SK-N-SH treated with all-trans-retinoic acid at 6 μM for 48 hours (cell line): ENCODE measurements at regions not wholly inside any gene's neighbourhood (a gene's known extent, or its start where the extent isn't known, plus 50 kb on each side); places are given as distances from the start of the nearest gene placed in this dataset.

Source experiments
- ATAC-seq: fragments of 200-7000 bp; cut with Tn5 transposase; 3 replicates; pipeline ENCODE4 v1.9.1; 2020; ENCODE audit warnings: mild to moderate bottlenecking, moderate library complexity
- ARNTL ChIP-seq: fragments of 450-650 bp; formaldehyde crosslinking; IDR thresholded peaks from 2 replicates; pipeline ENCODE4 v1.5.0; 2020; ENCODE audit warnings: low read depth, mild to moderate bottlenecking, moderate library complexity, borderline replicate concordance
- CSDC2 ChIP-seq: fragments of 250-450 bp; sonication (Bioruptor Pico); IDR thresholded peaks from 2 replicates; pipeline ENCODE4 v1.5.0; 2020; ENCODE audit warnings: mild to moderate bottlenecking, moderate library complexity
- ISL1 ChIP-seq: fragments of 250-450 bp; sonication (Bioruptor Pico); IDR thresholded peaks from 2 replicates; pipeline ENCODE4 v2.1.2; 2022; ENCODE audit warnings: mild to moderate bottlenecking, moderate library complexity
- OSR1 ChIP-seq: fragments of 250-450 bp; sonication (Bioruptor Pico); IDR thresholded peaks from 2 replicates; pipeline ENCODE4 v1.8.0; 2022; ENCODE audit warnings: moderate library complexity, mild to moderate bottlenecking, inconsistent platforms
- SNAI2 ChIP-seq: fragments of 250-450 bp; sonication (Bioruptor Pico); IDR thresholded peaks from 2 replicates; pipeline ENCODE4 v1.5.0; 2020; ENCODE audit warnings: mild to moderate bottlenecking, moderate library complexity
- TOX ChIP-seq: fragments of 250-450 bp; sonication (Bioruptor Pico); IDR thresholded peaks from 2 replicates; pipeline ENCODE4 v1.8.0; 2021; ENCODE audit warnings: mild to moderate bottlenecking, moderate library complexity, borderline replicate concordance
- TSHZ2 ChIP-seq: fragments of 250-450 bp; sonication (Bioruptor Pico); IDR thresholded peaks from 2 replicates; pipeline ENCODE4 v1.5.0; 2020; ENCODE audit warnings: mild to moderate bottlenecking, moderate library complexity
- ZC3H10 ChIP-seq: fragments of 250-450 bp; sonication (Bioruptor Pico); IDR thresholded peaks from 2 replicates; pipeline ENCODE4 v1.5.1; 2021; ENCODE audit warnings: mild to moderate bottlenecking, moderate library complexity
- ZFP3 ChIP-seq: fragments of 250-450 bp; sonication (Bioruptor Pico); IDR thresholded peaks from 2 replicates; pipeline ENCODE4 v1.5.0; 2020; ENCODE audit warnings: mild to moderate bottlenecking, moderate library complexity
- ZFP30 ChIP-seq: fragments of 450-650 bp; formaldehyde crosslinking; IDR thresholded peaks from 2 replicates; pipeline ENCODE4 v1.5.0; 2022; ENCODE audit warnings: mild to moderate bottlenecking, moderate library complexity
- ZNF565 ChIP-seq: fragments of 450-650 bp; formaldehyde crosslinking; conservative IDR thresholded peaks from 2 replicates; pipeline ENCODE4 v1.5.0; 2020; ENCODE audit warnings: low read depth, mild to moderate bottlenecking, moderate library complexity
- ZNF70 ChIP-seq: fragments of 450-650 bp; formaldehyde crosslinking; IDR thresholded peaks from 2 replicates; pipeline ENCODE4 v1.5.0; 2020; ENCODE audit warnings: mild to moderate bottlenecking, moderate library complexity
- TF ChIP-seq, protein P1 (sequence below): fragments of 250-450 bp; sonication (Bioruptor Pico); IDR thresholded peaks from 2 replicates; pipeline ENCODE4 v1.5.1; 2021; ENCODE audit warnings: mild to moderate bottlenecking, moderate library complexity
- TF ChIP-seq, protein P2 (sequence below): fragments of 250-450 bp; sonication (Bioruptor Pico); IDR thresholded peaks from 2 replicates; pipeline ENCODE4 v1.5.1; 2020; ENCODE audit warnings: low read depth, mild to moderate bottlenecking, moderate library complexity
- TF ChIP-seq, protein P3 (sequence below): fragments of 250-450 bp; sonication (Bioruptor Pico); IDR thresholded peaks from 2 replicates; pipeline ENCODE4 v1.8.0; 2020; ENCODE audit warnings: mild to moderate bottlenecking, moderate library complexity, borderline replicate concordance
- TF ChIP-seq, protein P4 (sequence below): fragments of 250-450 bp; sonication (Bioruptor Pico); IDR thresholded peaks from 2 replicates; pipeline ENCODE4 v1.8.0; 2021; ENCODE audit warnings: low read depth, mild to moderate bottlenecking, moderate library complexity, borderline replicate concordance

DNA sequence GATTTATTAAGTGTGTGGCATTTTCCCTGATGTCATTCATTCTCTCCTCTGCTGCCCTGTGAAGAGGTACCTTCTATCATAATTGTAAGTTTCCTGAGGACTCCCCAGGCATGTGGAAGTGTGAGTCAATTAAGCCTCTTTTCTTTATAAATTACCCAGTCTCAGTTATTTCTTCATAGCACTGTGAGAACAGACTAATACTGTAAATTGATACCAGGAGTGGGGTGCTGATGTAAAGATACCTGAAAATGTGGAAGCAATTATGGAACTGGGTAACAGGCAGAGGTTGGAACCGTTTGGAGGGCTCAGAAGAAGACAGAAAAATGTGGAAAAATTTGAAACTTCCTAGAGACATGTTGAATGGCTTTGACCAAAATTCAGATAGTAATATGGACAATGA lies 711.8 kb upstream of the GRM3 start:
- ATAC-seq = no peak
- TF ChIP-seq ZFP30 (CRISPR knock-in tag) (no peak), TSHZ2 (CRISPR knock-in tag) (no peak), OSR1 (no peak), ZNF70 (CRISPR knock-in tag) (no peak), ZC3H10 (CRISPR knock-in tag) (no peak), ISL1 (no peak), TOX (CRISPR knock-in tag) (no peak), CSDC2 (CRISPR knock-in tag) (no peak), SNAI2 (no peak)
- TF ChIP-seq, protein P1, sequence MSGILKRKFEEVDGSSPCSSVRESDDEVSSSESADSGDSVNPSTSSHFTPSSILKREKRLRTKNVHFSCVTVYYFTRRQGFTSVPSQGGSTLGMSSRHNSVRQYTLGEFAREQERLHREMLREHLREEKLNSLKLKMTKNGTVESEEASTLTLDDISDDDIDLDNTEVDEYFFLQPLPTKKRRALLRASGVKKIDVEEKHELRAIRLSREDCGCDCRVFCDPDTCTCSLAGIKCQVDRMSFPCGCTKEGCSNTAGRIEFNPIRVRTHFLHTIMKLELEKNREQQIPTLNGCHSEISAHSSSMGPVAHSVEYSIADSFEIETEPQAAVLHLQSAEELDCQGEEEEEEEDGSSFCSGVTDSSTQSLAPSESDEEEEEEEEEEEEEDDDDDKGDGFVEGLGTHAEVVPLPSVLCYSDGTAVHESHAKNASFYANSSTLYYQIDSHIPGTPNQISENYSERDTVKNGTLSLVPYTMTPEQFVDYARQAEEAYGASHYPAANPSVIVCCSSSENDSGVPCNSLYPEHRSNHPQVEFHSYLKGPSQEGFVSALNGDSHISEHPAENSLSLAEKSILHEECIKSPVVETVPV (CRISPR knock-in tag) = no peak
- TF ChIP-seq, protein P2, sequence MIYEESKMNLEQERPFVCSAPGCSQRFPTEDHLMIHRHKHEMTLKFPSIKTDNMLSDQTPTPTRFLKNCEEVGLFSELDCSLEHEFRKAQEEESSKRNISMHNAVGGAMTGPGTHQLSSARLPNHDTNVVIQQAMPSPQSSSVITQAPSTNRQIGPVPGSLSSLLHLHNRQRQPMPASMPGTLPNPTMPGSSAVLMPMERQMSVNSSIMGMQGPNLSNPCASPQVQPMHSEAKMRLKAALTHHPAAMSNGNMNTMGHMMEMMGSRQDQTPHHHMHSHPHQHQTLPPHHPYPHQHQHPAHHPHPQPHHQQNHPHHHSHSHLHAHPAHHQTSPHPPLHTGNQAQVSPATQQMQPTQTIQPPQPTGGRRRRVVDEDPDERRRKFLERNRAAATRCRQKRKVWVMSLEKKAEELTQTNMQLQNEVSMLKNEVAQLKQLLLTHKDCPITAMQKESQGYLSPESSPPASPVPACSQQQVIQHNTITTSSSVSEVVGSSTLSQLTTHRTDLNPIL (CRISPR knock-in tag) = no peak

GRCh38 chr7:85928500-85928899 lies 715.2 kb upstream of the GRM3 start:
- TF ChIP-seq, protein P3, sequence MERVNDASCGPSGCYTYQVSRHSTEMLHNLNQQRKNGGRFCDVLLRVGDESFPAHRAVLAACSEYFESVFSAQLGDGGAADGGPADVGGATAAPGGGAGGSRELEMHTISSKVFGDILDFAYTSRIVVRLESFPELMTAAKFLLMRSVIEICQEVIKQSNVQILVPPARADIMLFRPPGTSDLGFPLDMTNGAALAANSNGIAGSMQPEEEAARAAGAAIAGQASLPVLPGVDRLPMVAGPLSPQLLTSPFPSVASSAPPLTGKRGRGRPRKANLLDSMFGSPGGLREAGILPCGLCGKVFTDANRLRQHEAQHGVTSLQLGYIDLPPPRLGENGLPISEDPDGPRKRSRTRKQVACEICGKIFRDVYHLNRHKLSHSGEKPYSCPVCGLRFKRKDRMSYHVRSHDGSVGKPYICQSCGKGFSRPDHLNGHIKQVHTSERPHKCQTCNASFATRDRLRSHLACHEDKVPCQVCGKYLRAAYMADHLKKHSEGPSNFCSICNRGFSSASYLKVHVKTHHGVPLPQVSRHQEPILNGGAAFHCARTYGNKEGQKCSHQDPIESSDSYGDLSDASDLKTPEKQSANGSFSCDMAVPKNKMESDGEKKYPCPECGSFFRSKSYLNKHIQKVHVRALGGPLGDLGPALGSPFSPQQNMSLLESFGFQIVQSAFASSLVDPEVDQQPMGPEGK (CRISPR knock-in tag) = no peak
- TF ChIP-seq, protein P1 (CRISPR knock-in tag) = no peak
- TF ChIP-seq ZNF565 (CRISPR knock-in tag) (no peak), TSHZ2 (CRISPR knock-in tag) (no peak), ZFP3 (CRISPR knock-in tag) (no peak), SNAI2 (no peak), ZFP30 (CRISPR knock-in tag) (no peak), ARNTL (no peak)
- TF ChIP-seq, protein P4, sequence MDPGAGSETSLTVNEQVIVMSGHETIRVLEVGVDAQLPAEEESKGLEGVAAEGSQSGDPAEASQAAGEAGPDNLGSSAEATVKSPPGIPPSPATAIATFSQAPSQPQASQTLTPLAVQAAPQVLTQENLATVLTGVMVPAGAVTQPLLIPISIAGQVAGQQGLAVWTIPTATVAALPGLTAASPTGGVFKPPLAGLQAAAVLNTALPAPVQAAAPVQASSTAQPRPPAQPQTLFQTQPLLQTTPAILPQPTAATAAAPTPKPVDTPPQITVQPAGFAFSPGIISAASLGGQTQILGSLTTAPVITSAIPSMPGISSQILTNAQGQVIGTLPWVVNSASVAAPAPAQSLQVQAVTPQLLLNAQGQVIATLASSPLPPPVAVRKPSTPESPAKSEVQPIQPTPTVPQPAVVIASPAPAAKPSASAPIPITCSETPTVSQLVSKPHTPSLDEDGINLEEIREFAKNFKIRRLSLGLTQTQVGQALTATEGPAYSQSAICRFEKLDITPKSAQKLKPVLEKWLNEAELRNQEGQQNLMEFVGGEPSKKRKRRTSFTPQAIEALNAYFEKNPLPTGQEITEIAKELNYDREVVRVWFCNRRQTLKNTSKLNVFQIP (CRISPR knock-in tag) = no peak
- ATAC-seq = no peak
